PC-3 (cell line): ENCODE measurements at regions not wholly inside any gene's neighbourhood (a gene's known extent, or its start where the extent isn't known, plus 50 kb on each side); places are given as distances from the start of the nearest gene placed in this dataset.

Experiments
- ATAC-seq: fragments of 200-7000 bp; cut with Tn5 transposase; 2 replicates; pipeline ENCODE4 v1.9.1; 2020; ENCODE audit warnings: mild to moderate bottlenecking, moderate library complexity
- BruUV-seq: library from RNA; stranded (reverse); fragments of 400-500 nt; replicated peaks from 2 replicates; lab custom pipeline; 2021; lab: Mats Ljungman, UMichigan
- CTCF ChIA-PET: fragments of 300-600 bp; sonication (Branson Sonifier 250); formaldehyde crosslinking; loops from one replicate; lab custom pipeline; 2022; ENCODE audit warnings: antibody characterized with exemption; lab: Charles Lee
- POLR2A ChIA-PET: fragments of 300-600 bp; sonication (Branson Sonifier 250); formaldehyde crosslinking; loops from one replicate; lab custom pipeline; 2022; ENCODE audit warnings: antibody characterized with exemption; ENCODE audit not compliant: unreplicated experiment; lab: Charles Lee
- DNase-seq: peaks from one replicate; pipeline ENCODE4 v3.0.0-alpha.2; 2015
- H2AFZ ChIP-seq: fragments of 300-600 bp; sonication (generic); 2 replicates; pipeline ENCODE4 v1.6.0; 2016; ENCODE audit warnings: antibody characterized with exemption, low read length
- H3F3A ChIP-seq: fragments of 300-600 bp; sonication (generic); one replicate; pipeline ENCODE4 v1.6.0; 2017; ENCODE audit warnings: antibody characterized with exemption, low read length, control low read depth, mild to moderate bottlenecking; ENCODE audit not compliant: unreplicated experiment
- H3K27ac ChIP-seq: fragments of 300-600 bp; sonication (generic); 2 replicates; pipeline ENCODE4 v1.5.1; 2016; ENCODE audit warnings: mild to moderate bottlenecking, low read length
- H3K27me3 ChIP-seq: fragments of 300-600 bp; sonication (generic); 2 replicates; pipeline ENCODE4 v1.6.1; 2016; ENCODE audit warnings: low read length, mixed read lengths
- H3K36me3 ChIP-seq: fragments of 300-600 bp; sonication (generic); 2 replicates; pipeline ENCODE4 v1.6.1; 2016; ENCODE audit warnings: low read depth, mixed run types, low read length, mixed read lengths
- H3K4me1 ChIP-seq: fragments of 300-600 bp; sonication (generic); 2 replicates; pipeline ENCODE4 v1.5.1; 2016; ENCODE audit warnings: low read length; ENCODE audit not compliant: insufficient read depth
- H3K4me2 ChIP-seq: fragments of 300-600 bp; sonication (generic); 2 replicates; pipeline ENCODE4 v1.6.0; 2016; ENCODE audit warnings: low read length
- H3K4me3 ChIP-seq: fragments of 300-600 bp; sonication (generic); 2 replicates; pipeline ENCODE4 v1.5.1; 2016; ENCODE audit warnings: mild to moderate bottlenecking, low read length, mixed read lengths
- H3K79me2 ChIP-seq: fragments of 300-600 bp; sonication (generic); 2 replicates; pipeline ENCODE4 v1.6.1; 2017; ENCODE audit warnings: low read length, mixed read lengths
- H3K9ac ChIP-seq: fragments of 300-600 bp; sonication (generic); 2 replicates; pipeline ENCODE4 v1.6.0; 2016; ENCODE audit warnings: mild to moderate bottlenecking, low read length
- H3K9me2 ChIP-seq: fragments of 300-600 bp; sonication (generic); replicated peaks from 2 replicates; pipeline ENCODE4 v1.6.1; 2016; ENCODE audit warnings: mixed run types, low read length, mixed read lengths
- H3K9me3 ChIP-seq: fragments of 300-600 bp; sonication (generic); 2 replicates; pipeline ENCODE4 v1.6.1; 2016; ENCODE audit warnings: low read length, mixed read lengths
- H4K20me1 ChIP-seq: fragments of 300-600 bp; sonication (generic); 2 replicates; pipeline ENCODE4 v1.6.1; 2016; ENCODE audit warnings: low read length, mixed read lengths
- EZH2 ChIP-seq: fragments of 300-600 bp; sonication (generic); IDR thresholded peaks from one replicate; pipeline ENCODE4 v1.6.1; 2017; ENCODE audit warnings: antibody characterized with exemption, mild to moderate bottlenecking, low read length; ENCODE audit not compliant: unreplicated experiment
- EZH2phosphoT487 ChIP-seq: fragments of 300-600 bp; sonication (generic); IDR thresholded peaks from 2 replicates; pipeline ENCODE4 v1.6.1; 2018; ENCODE audit warnings: mild to moderate bottlenecking, antibody characterized with exemption, low read length, borderline replicate concordance
- intact Hi-C: fragments of 100-400 bp; cut with micrococcal nuclease; formaldehyde crosslinking; loops from 2 replicates; pipeline ENCODE4 v1.9.0; 2023
- TF ChIP-seq, protein P1 (sequence below): fragments of 300-600 bp; sonication (generic); conservative IDR thresholded peaks from 2 replicates; pipeline ENCODE4 v1.5.1; 2017; ENCODE audit warnings: antibody characterized with exemption, low read depth, mild to moderate bottlenecking, low read length

DNA sequence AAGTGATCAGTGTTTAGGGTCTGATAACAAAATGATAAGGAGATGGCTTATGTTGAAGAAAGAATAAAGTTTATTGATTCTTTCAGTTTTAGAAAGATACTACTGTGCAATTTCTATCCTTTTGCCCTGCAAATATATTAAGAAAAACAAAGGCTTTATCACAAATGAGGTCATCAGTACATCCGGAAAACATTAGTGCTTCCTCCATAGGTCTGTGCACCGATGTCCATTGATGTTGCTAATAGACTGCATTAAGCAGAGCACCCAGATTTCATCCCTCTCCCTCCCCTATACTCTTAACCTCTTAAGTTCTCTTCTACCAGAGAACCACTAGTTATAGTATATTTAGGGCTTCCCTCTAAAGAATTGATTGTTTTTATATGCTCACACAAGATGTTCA is 53.7 kb upstream of the HHIP start:
- Histone ChIP-seq H3K9me2 (no peaks in the 10 kb centered on the region), H3K4me2 (no peak overlapping the region), H3K9me3 (0 out of 2 replicates have a peak, but pooled peaks cover 1% of the 10 kb centered on the region), H3K4me1 (peaks cover 8% of the 10 kb centered on the region; the same call in 1 of the 2 replicates), H2AFZ (no peak overlapping the region), H3K79me2 (no peaks in the 10 kb centered on the region), H3F3A (no peaks in the 10 kb centered on the region), H3K9ac (no peak overlapping the region), H3K4me3 (no peak overlapping the region), H3K27me3 (no peaks in the 10 kb centered on the region), H3K27ac (no peak overlapping the region), H3K36me3 (no peaks in the 10 kb centered on the region), H4K20me1 (no peaks in the 10 kb centered on the region)
- TF ChIP-seq EZH2phosphoT487 (no peak), EZH2 (no peak)
- TF ChIP-seq, protein P1, sequence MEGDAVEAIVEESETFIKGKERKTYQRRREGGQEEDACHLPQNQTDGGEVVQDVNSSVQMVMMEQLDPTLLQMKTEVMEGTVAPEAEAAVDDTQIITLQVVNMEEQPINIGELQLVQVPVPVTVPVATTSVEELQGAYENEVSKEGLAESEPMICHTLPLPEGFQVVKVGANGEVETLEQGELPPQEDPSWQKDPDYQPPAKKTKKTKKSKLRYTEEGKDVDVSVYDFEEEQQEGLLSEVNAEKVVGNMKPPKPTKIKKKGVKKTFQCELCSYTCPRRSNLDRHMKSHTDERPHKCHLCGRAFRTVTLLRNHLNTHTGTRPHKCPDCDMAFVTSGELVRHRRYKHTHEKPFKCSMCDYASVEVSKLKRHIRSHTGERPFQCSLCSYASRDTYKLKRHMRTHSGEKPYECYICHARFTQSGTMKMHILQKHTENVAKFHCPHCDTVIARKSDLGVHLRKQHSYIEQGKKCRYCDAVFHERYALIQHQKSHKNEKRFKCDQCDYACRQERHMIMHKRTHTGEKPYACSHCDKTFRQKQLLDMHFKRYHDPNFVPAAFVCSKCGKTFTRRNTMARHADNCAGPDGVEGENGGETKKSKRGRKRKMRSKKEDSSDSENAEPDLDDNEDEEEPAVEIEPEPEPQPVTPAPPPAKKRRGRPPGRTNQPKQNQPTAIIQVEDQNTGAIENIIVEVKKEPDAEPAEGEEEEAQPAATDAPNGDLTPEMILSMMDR = no peak
- CTCF ChIA-PET = no interaction called here
- no TSS peak for BruUV-seq
- no peak for DNase-seq
- intact Hi-C loops = no loop called here
- POLR2A ChIA-PET = no interaction called here
- no peak for ATAC-seq

DNA sequence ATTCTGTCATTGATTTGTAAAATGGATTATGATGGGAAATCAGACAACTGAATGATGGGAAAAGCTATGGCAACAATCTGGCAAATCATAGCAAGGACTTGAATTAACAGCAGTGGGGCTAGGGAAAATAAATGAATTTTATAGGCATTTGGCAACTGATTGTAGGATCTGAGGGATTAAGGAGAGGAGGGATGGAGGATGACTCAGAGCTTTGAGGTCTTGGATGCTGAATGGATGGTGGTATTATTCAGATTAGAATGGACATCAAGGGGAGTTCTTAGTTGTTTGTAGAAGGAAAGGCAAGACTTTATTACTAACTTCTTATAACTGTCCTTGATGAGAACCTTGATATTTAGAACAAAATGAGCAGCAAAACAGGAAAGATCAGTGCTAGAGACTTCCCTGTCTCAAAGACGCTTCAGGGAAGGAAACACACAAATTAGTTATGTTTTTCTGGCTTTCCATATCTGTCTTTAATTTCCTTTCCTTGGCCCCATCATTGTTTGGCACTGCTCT is 51.4 kb upstream of the HHIP start:
- Histone ChIP-seq H3K27ac (no peak overlapping the region), H3K36me3 (no peaks in the 10 kb centered on the region), H2AFZ (no peak overlapping the region), H3K9me2 (no peaks in the 10 kb centered on the region), H3K79me2 (no peaks in the 10 kb centered on the region), H3K4me3 (no peak overlapping the region), H3K27me3 (no peaks in the 10 kb centered on the region), H3K9me3 (no peaks in the 10 kb centered on the region), H3F3A (no peaks in the 10 kb centered on the region), H3K4me1 (peaks cover 8% of the 10 kb centered on the region; the same call in 1 of the 2 replicates), H3K4me2 (no peak overlapping the region), H4K20me1 (no peaks in the 10 kb centered on the region), H3K9ac (no peak overlapping the region)
- TF ChIP-seq, protein P1 = no peak
- TF ChIP-seq EZH2phosphoT487 = no peak
- TF ChIP-seq EZH2 = no peak
- ATAC-seq (no peak; the same call in 1 of the 2 replicates), DNase-seq (peak; percentile 29)
- CTCF ChIA-PET = no interaction called here
- intact Hi-C loops = no loop called here
- POLR2A ChIA-PET = no interaction called here
- BruUV-seq = no TSS peak

DNA sequence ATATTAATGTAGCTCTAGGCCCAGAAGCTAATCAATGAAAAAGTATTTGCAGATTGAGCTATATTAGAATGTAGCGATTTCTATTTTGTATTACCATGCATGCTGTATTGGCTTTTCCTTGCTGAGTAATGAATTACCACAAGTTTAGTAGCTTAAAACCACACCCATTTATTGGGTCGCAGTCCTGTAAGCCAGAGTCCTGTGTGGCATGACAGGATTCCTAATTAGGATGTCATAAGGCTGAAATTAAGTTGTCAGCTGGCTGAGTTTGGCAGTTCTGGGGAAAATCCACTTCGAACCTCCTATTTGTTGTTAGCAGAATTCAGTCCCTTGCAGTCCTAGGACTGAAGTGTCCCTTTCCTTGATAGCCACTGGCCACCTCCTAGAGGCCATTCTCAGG is 50.3 kb upstream of the HHIP start:
- intact Hi-C loops = no loop called here
- POLR2A ChIA-PET = interaction anchor here (0.6 kb wide), 1 partner anchor 13 kb away, joined by 4 read pairs; no protein-coding TSS in a partner anchor
- H3K36me3 ChIP-seq = no peaks in the 10 kb centered on the region
- no peak overlapping the region for H3K4me3 ChIP-seq
- TF ChIP-seq EZH2 = no peak
- TF ChIP-seq, protein P1 = no peak
- no peak for TF ChIP-seq EZH2phosphoT487
- H3K9ac ChIP-seq = no peak overlapping the region
- ATAC-seq (no peak), DNase-seq (no peak)
- no peak overlapping the region for H2AFZ ChIP-seq
- no peak overlapping the region for H3K4me2 ChIP-seq
- H3K9me3 ChIP-seq = no peaks in the 10 kb centered on the region
- no peaks in the 10 kb centered on the region for H4K20me1 ChIP-seq
- H3K79me2 ChIP-seq = no peaks in the 10 kb centered on the region
- CTCF ChIA-PET = no interaction called here
- no TSS peak for BruUV-seq
- H3K4me1 ChIP-seq = peaks cover 8% of the 10 kb centered on the region; the same call in 1 of the 2 replicates
- H3F3A ChIP-seq = no peaks in the 10 kb centered on the region
- no peak overlapping the region for H3K27ac ChIP-seq
- no peaks in the 10 kb centered on the region for H3K9me2 ChIP-seq
- H3K27me3 ChIP-seq = no peaks in the 10 kb centered on the region
